ENCODE measurements at regions not wholly inside any gene's neighbourhood (a gene's known extent, or its start where the extent isn't known, plus 50 kb on each side); places are given as distances from the start of the nearest gene placed in this dataset.

- H3K4me1 ChIP-seq (ENCODE audit: control insufficient read depth in 1 of 2, insufficient read depth in 2 of 2, low read length in 2 of 2): no peaks in the 10 kb centered on the region
- H4K20me1 ChIP-seq (ENCODE audit: insufficient read depth): no peaks in the 10 kb centered on the region
- no peak for ATAC-seq
- no peak overlapping the region for H3K4me3 ChIP-seq (replicated peaks in 1 of 2; ENCODE audit: low read depth in 1 of 2, low read length in 2 of 2)
- H3K27me3 ChIP-seq (ENCODE audit: insufficient read depth, low read length): no peaks in the 10 kb centered on the region
- TF ChIP-seq ATF3 (IDR thresholded peaks at IDR 0.05): no peak
- no peak for TF ChIP-seq POLR2AphosphoS5 (IDR thresholded peaks at IDR 0.05; ENCODE audit: low read depth, low read length)
- TF ChIP-seq ZFX (IDR thresholded peaks at IDR 0.05): no peak
- TF ChIP-seq REST (IDR thresholded peaks at IDR 0.05; ENCODE audit: low read depth): no peak
- TF ChIP-seq ELF1 (IDR thresholded peaks at IDR 0.05; ENCODE audit: borderline replicate concordance, low read depth): no peak
- TF ChIP-seq CTCF (IDR thresholded peaks at IDR 0.05 in 2 of 3, conservative IDR thresholded peaks at IDR 0.05 in 1 of 3; ENCODE audit: borderline replicate concordance in 1 of 3, insufficient read depth in 1 of 3, low read depth in 2 of 3, low read length in 2 of 3): no peak
- no peak for TF ChIP-seq MAX (IDR thresholded peaks at IDR 0.05)
- TF ChIP-seq SP1 (IDR thresholded peaks at IDR 0.05; ENCODE audit: low read depth): no peak
- no peak for TF ChIP-seq FOSL1 (IDR thresholded peaks at IDR 0.05; ENCODE audit: low read depth)
- TF ChIP-seq POLR2A (IDR thresholded peaks at IDR 0.05; ENCODE audit: borderline replicate concordance, extremely low read depth, insufficient read depth, insufficient read length): no peak
- TF ChIP-seq ZBTB33 (IDR thresholded peaks at IDR 0.05; ENCODE audit: extremely low read depth, insufficient replicate concordance, low read length): no peak
- no peak for TF ChIP-seq SIN3A (IDR thresholded peaks at IDR 0.05; ENCODE audit: low read depth)
- no peak for TF ChIP-seq RAD21 (IDR thresholded peaks at IDR 0.05; ENCODE audit: low read depth)
- no peak for TF ChIP-seq SRF (IDR thresholded peaks at IDR 0.05; ENCODE audit: low read depth)
- TF ChIP-seq ZNF274 (IDR thresholded peaks at IDR 0.05; ENCODE audit: low read depth, low read length): no peak
- H3K27ac ChIP-seq (ENCODE audit: low read depth, low read length): no peak overlapping the region
- H3K9me2 ChIP-seq (ENCODE audit: insufficient read depth): no peaks in the 10 kb centered on the region
- H3K36me3 ChIP-seq (ENCODE audit: control insufficient read depth in 1 of 2, insufficient read depth in 2 of 2, low read length in 2 of 2): no peaks in the 10 kb centered on the region; a peak in 1 of 4 replicates
- DNase-seq (ENCODE audit: low read depth, low spot score): no peak
- no peaks in the 10 kb centered on the region for H3K79me2 ChIP-seq (ENCODE audit: insufficient read depth, low read length)
- H3K4me2 ChIP-seq (ENCODE audit: low read length): no peak overlapping the region
- H2AFZ ChIP-seq (ENCODE audit: low read depth, low read length, poor library complexity, severe bottlenecking): no peak overlapping the region
- CTCF ChIA-PET: no interaction called here
- BruUV-seq (replicated peaks): no TSS peak
- intact Hi-C loops (cut with micrococcal nuclease): no loop called here
- RAD21 ChIA-PET (ENCODE audit: low non-redundant PET in 1 of 2, low total read pairs in 2 of 2, uncharacterized antibody in 2 of 2, unreplicated experiment in 2 of 2): no interaction called here
- peaks cover 0 to 9% of the 10 kb centered on the region in 2 experiments; a peak in 2 of 4 replicates for H3K9me3 ChIP-seq (ENCODE audit: control insufficient read depth in 1 of 2, insufficient read depth in 1 of 2, low read depth in 1 of 2, low read length in 2 of 2)
- POLR2A ChIA-PET: no interaction called here
- no peak overlapping the region for H3K9ac ChIP-seq (ENCODE audit: low read length)
Observed at GRCh38 chr7:145584401-145584800, 532.2 kb upstream of the CNTNAP2 start.

All from HCT116 (cell line).